HG03442 (cell line): ENCODE measurements at regions not wholly inside any gene's neighbourhood (a gene's known extent, or its start where the extent isn't known, plus 50 kb on each side); places are given as distances from the start of the nearest gene placed in this dataset.
A peak's percentile ranks its signal among the peaks of the same experiment; 100 is the strongest.

Experiments used
- ATAC-seq: cut with Tn5 transposase; IDR thresholded peaks from one replicate; pipeline ENCODE4 v1.9.1; 2021; ENCODE audit warnings: mild to moderate bottlenecking, moderate library complexity; ENCODE audit not compliant: unreplicated experiment

GRCh38 chr1:244339073-244339692 is 112.5 kb downstream of the ADSS2 start:
- ATAC-seq = no peak

DNA sequence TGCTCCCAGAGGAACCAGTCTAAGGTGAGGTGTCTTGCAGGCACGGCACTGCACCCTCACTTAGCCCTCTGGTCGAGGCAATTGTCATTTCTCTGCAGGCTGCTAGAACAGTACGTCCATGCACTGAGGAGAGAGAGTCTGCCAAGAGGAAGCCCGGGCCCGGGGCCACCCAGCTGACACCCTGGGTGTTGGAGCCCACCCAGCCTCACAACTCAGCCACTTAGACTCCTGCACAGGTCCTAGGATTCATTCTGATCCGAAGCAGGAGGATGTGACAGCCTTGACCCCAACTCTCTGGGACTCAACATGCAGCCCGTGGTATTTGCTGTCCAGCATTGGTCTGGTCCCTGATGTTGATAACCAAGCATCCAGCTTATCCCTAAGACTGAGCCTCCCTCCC is 111.9 kb downstream of the ADSS2 start:
- no peak for ATAC-seq

GRCh38 chr1:244340396-244340795 is 111.3 kb downstream of the ADSS2 start:
- ATAC-seq = no peak

- ATAC-seq = no peak
Measured at GRCh38 chr1:244341455-244342450, 110.0 kb downstream of the ADSS2 start.

- ATAC-seq = no peak
Measured at GRCh38 chr1:244344001-244344400, 107.7 kb downstream of the ADSS2 start.

GRCh38 chr1:244346972-244347618 is 104.6 kb downstream of the ADSS2 start:
- no peak for ATAC-seq

GRCh38 chr1:244347942-244348341 is 103.8 kb downstream of the ADSS2 start:
- ATAC-seq = no peak

GRCh38 chr1:244349103-244349531 is 102.6 kb downstream of the ADSS2 start:
- no peak for ATAC-seq

- ATAC-seq = no peak
Measured at GRCh38 chr1:244349581-244350001, 102.1 kb downstream of the ADSS2 start.

DNA sequence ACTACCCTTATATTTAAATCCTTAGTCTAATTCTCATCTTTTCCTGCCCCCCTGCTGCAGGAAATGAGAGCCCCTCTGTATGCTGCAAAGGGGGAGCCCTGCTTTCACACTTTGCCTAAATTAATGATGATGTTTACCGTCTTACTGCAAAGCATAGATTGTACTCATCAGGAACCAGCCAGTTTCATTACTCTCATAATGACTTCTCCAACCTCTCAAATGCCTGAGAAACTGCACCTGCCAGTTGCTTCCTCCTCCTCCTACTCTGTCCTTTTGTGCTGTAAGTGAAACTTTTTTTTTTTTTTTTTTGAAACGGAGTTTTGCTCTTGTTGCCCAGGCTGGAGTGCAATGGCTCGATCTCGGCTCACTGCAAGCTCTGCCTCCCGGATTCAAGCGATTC is 101.7 kb downstream of the ADSS2 start:
- peak; percentile 79 for ATAC-seq

DNA sequence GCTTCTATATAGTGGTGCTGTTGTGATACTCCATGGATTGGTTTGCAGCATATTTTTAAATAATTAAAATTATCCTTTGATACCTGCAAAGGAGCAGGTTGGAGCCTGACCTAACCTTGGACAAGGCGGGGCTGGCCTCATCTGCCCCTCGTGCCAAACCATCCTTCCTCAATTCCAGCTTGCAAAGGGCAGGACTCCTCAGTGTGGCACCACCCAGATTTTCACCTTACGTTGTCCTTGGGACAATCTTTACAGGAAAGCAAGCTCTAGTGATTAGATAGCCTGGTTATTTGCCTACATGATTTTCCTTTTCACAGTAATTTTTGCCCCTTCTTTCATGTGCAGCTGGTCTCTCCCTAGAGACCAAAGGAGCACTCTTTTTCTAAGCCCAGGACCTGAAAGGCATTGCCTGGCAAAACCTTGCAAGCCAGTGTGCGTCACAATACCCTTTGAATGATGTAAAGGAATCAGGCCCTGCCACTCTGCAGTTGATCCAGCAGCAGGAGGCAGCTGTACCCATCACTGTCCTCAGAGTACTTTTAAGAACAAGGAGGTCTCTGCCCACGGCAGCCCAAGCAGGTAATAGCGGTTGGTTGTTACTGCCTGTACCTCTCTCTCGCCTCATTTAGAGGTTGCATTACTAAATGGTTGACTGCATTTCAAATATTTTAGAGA is 99.4 kb downstream of the ADSS2 start:
- ATAC-seq = no peak

DNA sequence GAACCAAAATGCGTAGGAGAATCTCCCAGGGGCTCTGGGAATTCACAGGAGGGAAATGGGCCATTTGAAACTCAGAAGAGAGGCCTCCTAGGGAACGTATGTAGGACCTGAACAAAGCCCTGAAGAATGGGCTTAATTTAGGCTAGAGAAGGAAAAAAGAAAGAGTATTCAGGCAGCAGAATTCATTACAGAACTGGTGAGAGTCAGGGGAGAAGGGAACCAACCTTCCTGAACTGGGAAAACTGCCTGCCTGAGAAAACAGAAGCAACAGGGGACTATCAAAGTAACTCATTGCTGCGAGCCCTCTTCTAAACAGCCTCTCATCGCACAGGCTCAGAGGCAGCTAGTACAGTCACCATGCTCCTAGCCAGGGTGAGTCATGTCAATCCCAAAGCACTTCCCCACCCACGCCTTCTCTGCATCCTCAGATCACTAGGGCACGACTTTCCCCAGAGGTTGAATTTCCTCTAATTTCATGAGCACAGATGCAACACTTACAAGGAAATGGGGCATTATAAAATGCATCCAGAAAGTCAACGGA is 98.1 kb downstream of the ADSS2 start:
- ATAC-seq = peak; percentile 64

DNA sequence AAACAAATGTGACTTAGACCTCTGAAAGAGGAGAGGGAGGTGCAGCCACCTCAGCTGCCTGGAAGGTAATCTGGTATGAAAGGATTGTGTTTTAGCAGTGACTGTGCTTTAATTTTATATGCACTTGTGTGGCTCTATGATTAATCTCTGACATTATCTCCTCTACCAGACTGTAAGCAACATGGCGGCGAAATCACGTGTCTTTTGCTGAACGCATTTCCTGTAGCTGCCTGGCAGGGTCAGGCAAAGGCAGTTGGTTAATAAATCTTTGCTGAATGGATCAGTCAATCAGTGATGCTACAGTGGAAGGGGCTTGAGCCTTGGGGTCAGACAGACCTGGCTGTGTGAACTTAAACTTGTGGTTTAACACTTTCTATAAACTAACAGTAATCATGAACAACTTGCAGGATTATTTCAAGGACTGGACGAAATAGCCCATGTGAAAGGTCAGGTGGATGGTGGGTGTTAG is 96.9 kb downstream of the ADSS2 start:
- ATAC-seq = no peak

GRCh38 chr1:244356376-244356775 is 95.3 kb downstream of the ADSS2 start:
- no peak for ATAC-seq
